H9 (cell line): ENCODE measurements at regions not wholly inside any gene's neighbourhood (a gene's known extent, or its start where the extent isn't known, plus 50 kb on each side); places are given as distances from the start of the nearest gene placed in this dataset.

Experiments used
- DNase-seq: peaks from one replicate; pipeline ENCODE4 v3.0.0-alpha.2; 2017
- H2AFZ ChIP-seq: one replicate; pipeline ENCODE4 v1.6.1; 2013; ENCODE audit warnings: mild to moderate bottlenecking, low read length, control low read depth, moderate library complexity
- H2AK5ac ChIP-seq: 2 replicates; pipeline ENCODE4 v1.6.1; 2013; ENCODE audit warnings: low read length, control low read depth, mixed read lengths; ENCODE audit not compliant: insufficient read length
- H2BK120ac ChIP-seq: one replicate; pipeline ENCODE4 v1.6.1; 2013; ENCODE audit warnings: low read depth, mild to moderate bottlenecking, low read length, control low read depth, inconsistent platforms; ENCODE audit not compliant: poor library complexity, severe bottlenecking
- H2BK12ac ChIP-seq: 2 replicates; pipeline ENCODE4 v1.6.1; 2013; ENCODE audit warnings: low read length, control low read depth, mixed read lengths, low read depth; ENCODE audit not compliant: insufficient read length
- H2BK15ac ChIP-seq: 2 replicates; pipeline ENCODE4 v1.6.1; 2013; ENCODE audit warnings: low read depth, low read length, control low read depth
- H2BK20ac ChIP-seq: one replicate; pipeline ENCODE4 v1.6.1; 2013; ENCODE audit warnings: low read depth, mild to moderate bottlenecking, low read length, control low read depth, inconsistent platforms; ENCODE audit not compliant: poor library complexity, severe bottlenecking
- H2BK5ac ChIP-seq: 2 replicates; pipeline ENCODE4 v1.6.1; 2013; ENCODE audit warnings: low read length, control low read depth, mixed read lengths; ENCODE audit not compliant: insufficient read length
- H3K14ac ChIP-seq: 2 replicates; pipeline ENCODE4 v1.6.1; 2013; ENCODE audit warnings: low read length, control low read depth; ENCODE audit not compliant: insufficient read depth
- H3K18ac ChIP-seq: 2 replicates; pipeline ENCODE4 v1.6.1; 2013; ENCODE audit warnings: low read depth, mild to moderate bottlenecking, mixed read lengths, low read length, control low read depth; ENCODE audit not compliant: insufficient read length
- H3K23ac ChIP-seq: 2 replicates; pipeline ENCODE4 v1.6.1; 2013; ENCODE audit warnings: low read length, control low read depth, mixed read lengths, low read depth; ENCODE audit not compliant: insufficient read length
- H3K23me2 ChIP-seq: 2 replicates; pipeline ENCODE4 v1.6.1; 2013; ENCODE audit warnings: low read depth, mild to moderate bottlenecking, mixed read lengths, low read length, control low read depth; ENCODE audit not compliant: insufficient read length, poor library complexity, severe bottlenecking
- H3K27ac ChIP-seq: 2 replicates; pipeline ENCODE4 v1.5.1; 2013; ENCODE audit warnings: low read length, control low read depth, mixed read lengths, low read depth; ENCODE audit not compliant: insufficient read length
- H3K27me3 ChIP-seq: 2 replicates; pipeline ENCODE4 v1.6.1; 2013; ENCODE audit warnings: low read length, control low read depth, inconsistent platforms; ENCODE audit not compliant: insufficient read depth
- H3K4ac ChIP-seq: 2 replicates; pipeline ENCODE4 v1.6.1; 2013; ENCODE audit warnings: low read depth, mild to moderate bottlenecking, control low read depth, inconsistent platforms, low read length, moderate library complexity
- H3K4me1 ChIP-seq: 2 replicates; pipeline ENCODE4 v1.6.1; 2013; ENCODE audit warnings: low read length, control low read depth, inconsistent platforms; ENCODE audit not compliant: insufficient read depth
- H3K4me2 ChIP-seq: 2 replicates; pipeline ENCODE4 v1.6.1; 2013; ENCODE audit warnings: low read length, control low read depth, mixed read lengths; ENCODE audit not compliant: insufficient read length, insufficient read depth
- H3K56ac ChIP-seq: 2 replicates; pipeline ENCODE4 v1.6.1; 2013; ENCODE audit warnings: low read depth, mild to moderate bottlenecking, mixed read lengths, low read length, control low read depth; ENCODE audit not compliant: insufficient read length
- H3K79me1 ChIP-seq: 2 replicates; pipeline ENCODE4 v1.6.1; 2013; ENCODE audit warnings: low read depth, mild to moderate bottlenecking, moderate library complexity, low read length, control low read depth, inconsistent platforms; ENCODE audit not compliant: insufficient read depth, poor library complexity, severe bottlenecking
- H3K79me2 ChIP-seq: 2 replicates; pipeline ENCODE4 v1.6.1; 2013; ENCODE audit warnings: low read length, control low read depth, inconsistent platforms; ENCODE audit not compliant: insufficient read depth
- H3K9ac ChIP-seq: 2 replicates; pipeline ENCODE4 v1.6.1; 2013; ENCODE audit warnings: low read length, control low read depth, mixed read lengths; ENCODE audit not compliant: insufficient read length; ENCODE audit errors: extremely low read depth
- H3K9me3 ChIP-seq: one replicate; pipeline ENCODE4 v1.6.1; 2013; ENCODE audit warnings: low read depth, low read length, inconsistent platforms; ENCODE audit not compliant: control insufficient read depth
- H3T11ph ChIP-seq: one replicate; pipeline ENCODE4 v1.6.1; 2013; ENCODE audit warnings: mild to moderate bottlenecking, low read length, control low read depth, inconsistent platforms
- H4K20me1 ChIP-seq: one replicate; pipeline ENCODE4 v1.6.1; 2013; ENCODE audit not compliant: control insufficient read depth, insufficient read length, insufficient read depth
- H4K5ac ChIP-seq: 2 replicates; pipeline ENCODE4 v1.6.1; 2013; ENCODE audit warnings: low read depth, mild to moderate bottlenecking, mixed read lengths, low read length, control low read depth; ENCODE audit not compliant: insufficient read length
- H4K8ac ChIP-seq: replicated peaks from 2 replicates; pipeline ENCODE4 v1.6.1; 2013; ENCODE audit warnings: low read length, control low read depth, mixed read lengths, low read depth; ENCODE audit not compliant: insufficient read length
- H4K91ac ChIP-seq: 2 replicates; pipeline ENCODE4 v1.6.1; 2013; ENCODE audit warnings: low read depth, mild to moderate bottlenecking, moderate library complexity, mixed read lengths, low read length, control low read depth; ENCODE audit not compliant: insufficient read length
- H3K27ac Mint-ChIP-seq, 3 experiments: 2 replicates in 2 of 3; 3 replicates in 1 of 3; pipeline ENCODE4 v1.8.0; 2020 to 2021; ENCODE audit warnings: mixed read lengths in 3 of 3, mild to moderate bottlenecking in 1 of 3, moderate library complexity in 1 of 3
- H3K27me3 Mint-ChIP-seq: 2 replicates; pipeline ENCODE4 v1.8.0; 2021; ENCODE audit warnings: low read depth, mild to moderate bottlenecking, moderate library complexity, mixed read lengths
- H3K36me3 Mint-ChIP-seq, 3 experiments: 2 replicates in 2 of 3; 3 replicates in 1 of 3; pipeline ENCODE4 v1.8.0; 2020 to 2021; ENCODE audit warnings: low read depth in 3 of 3, mixed read lengths in 3 of 3; ENCODE audit not compliant: insufficient read depth in 1 of 3
- H3K4me1 Mint-ChIP-seq, 2 experiments: 2 replicates each; pipeline ENCODE4 v1.8.0; 2020; ENCODE audit warnings: mixed read lengths in 2 of 2
- H3K4me3 Mint-ChIP-seq, 2 experiments: 2 replicates in 1 of 2; 3 replicates in 1 of 2; pipeline ENCODE4 v1.8.0; 2020 to 2021; ENCODE audit warnings: mild to moderate bottlenecking in 2 of 2, mixed read lengths in 2 of 2, moderate library complexity in 1 of 2
- H3K9me3 Mint-ChIP-seq, 2 experiments: 2 replicates in 1 of 2; 3 replicates in 1 of 2; pipeline ENCODE4 v1.8.0; 2020; ENCODE audit warnings: mild to moderate bottlenecking in 2 of 2, mixed read lengths in 2 of 2, moderate library complexity in 1 of 2
- whole genome bisulfite sequencing: extraction: QIAGEN DNeasy Blood & Tissue Kit; methylation state at CpG from one replicate; pipeline ENCODE4 v1.1.7; 2013; ENCODE audit warnings: missing lambda C conversion rate, low lambda C conversion rate, mixed read lengths; ENCODE audit not compliant: insufficient read length; ENCODE audit errors: extremely low coverage; 5-methylcytosine and 5-hydroxymethylcytosine counted together
- TF ChIP-seq, protein P1 (sequence below): fragments of 200-600 bp; sonication (generic); conservative IDR thresholded peaks from 3 replicates; pipeline ENCODE4 v1.8.0; 2021; ENCODE audit warnings: antibody characterized with exemption, mild to moderate bottlenecking

DNA sequence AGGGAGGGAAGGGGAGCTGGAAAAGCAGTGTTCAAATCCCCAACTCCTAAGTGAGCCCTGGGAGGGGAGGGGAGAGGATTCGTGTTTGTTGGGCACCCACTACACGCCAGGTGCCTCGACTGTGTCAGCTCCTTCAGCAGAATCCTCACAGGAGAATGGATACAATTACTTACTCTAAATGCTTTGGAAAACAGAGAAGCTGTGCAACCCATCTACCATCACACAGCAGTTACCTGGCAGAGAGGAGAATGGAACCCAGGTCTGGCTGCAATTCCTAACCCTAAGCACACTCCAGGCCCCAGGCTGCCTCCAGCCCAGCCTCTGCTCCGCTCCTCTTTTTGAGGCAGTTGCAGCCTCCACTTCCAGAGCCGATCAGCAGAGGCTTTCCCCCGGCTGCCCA, 86.4 kb upstream of the PTPN1 start:
- Mint-ChIP-seq H3K27me3 (peaks cover 5% of the 10 kb centered on the region), H3K4me3 (no peak overlapping the region), H3K4me1 (peaks cover 16% of the 10 kb centered on the region in 2 experiments), H3K27ac (no peak overlapping the region; a peak in 1 of 7 replicates), H3K36me3 (no peaks in the 10 kb centered on the region), H3K9me3 (peaks cover 3 to 7% of the 10 kb centered on the region in 2 experiments; a peak in 2 of 5 replicates)
- no peak overlapping the region for H3K9ac ChIP-seq
- H3K23ac ChIP-seq: no peak overlapping the region
- no peaks in the 10 kb centered on the region for H3K79me2 ChIP-seq
- H3K4ac ChIP-seq: no peak overlapping the region
- no peak overlapping the region for H2BK20ac ChIP-seq
- H3K27ac ChIP-seq: no peak overlapping the region
- H4K91ac ChIP-seq: no peak overlapping the region
- no peak overlapping the region for H2BK120ac ChIP-seq
- no peaks in the 10 kb centered on the region for H3K79me1 ChIP-seq
- H4K20me1 ChIP-seq: no peaks in the 10 kb centered on the region
- no peak overlapping the region for H2BK12ac ChIP-seq
- H3K9me3 ChIP-seq: no peaks in the 10 kb centered on the region
- H3K56ac ChIP-seq: no peak overlapping the region
- H3K18ac ChIP-seq: no peak overlapping the region
- H3K4me2 ChIP-seq: no peak overlapping the region
- TF ChIP-seq, protein P1, sequence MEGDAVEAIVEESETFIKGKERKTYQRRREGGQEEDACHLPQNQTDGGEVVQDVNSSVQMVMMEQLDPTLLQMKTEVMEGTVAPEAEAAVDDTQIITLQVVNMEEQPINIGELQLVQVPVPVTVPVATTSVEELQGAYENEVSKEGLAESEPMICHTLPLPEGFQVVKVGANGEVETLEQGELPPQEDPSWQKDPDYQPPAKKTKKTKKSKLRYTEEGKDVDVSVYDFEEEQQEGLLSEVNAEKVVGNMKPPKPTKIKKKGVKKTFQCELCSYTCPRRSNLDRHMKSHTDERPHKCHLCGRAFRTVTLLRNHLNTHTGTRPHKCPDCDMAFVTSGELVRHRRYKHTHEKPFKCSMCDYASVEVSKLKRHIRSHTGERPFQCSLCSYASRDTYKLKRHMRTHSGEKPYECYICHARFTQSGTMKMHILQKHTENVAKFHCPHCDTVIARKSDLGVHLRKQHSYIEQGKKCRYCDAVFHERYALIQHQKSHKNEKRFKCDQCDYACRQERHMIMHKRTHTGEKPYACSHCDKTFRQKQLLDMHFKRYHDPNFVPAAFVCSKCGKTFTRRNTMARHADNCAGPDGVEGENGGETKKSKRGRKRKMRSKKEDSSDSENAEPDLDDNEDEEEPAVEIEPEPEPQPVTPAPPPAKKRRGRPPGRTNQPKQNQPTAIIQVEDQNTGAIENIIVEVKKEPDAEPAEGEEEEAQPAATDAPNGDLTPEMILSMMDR: no peak
- H4K5ac ChIP-seq: no peak overlapping the region
- H3K14ac ChIP-seq: no peak overlapping the region
- no CpG with 5 or more reads among the region's 6 CpGs for WGBS
- H2BK15ac ChIP-seq: no peak overlapping the region
- H2BK5ac ChIP-seq: no peak overlapping the region
- no peak overlapping the region for H2AK5ac ChIP-seq
- H3K27me3 ChIP-seq: no peaks in the 10 kb centered on the region
- DNase-seq: no peak
- no peak overlapping the region for H2AFZ ChIP-seq
- no peak overlapping the region for H4K8ac ChIP-seq
- no peaks in the 10 kb centered on the region for H3K23me2 ChIP-seq
- no peaks in the 10 kb centered on the region for H3K4me1 ChIP-seq
- H3T11ph ChIP-seq: no peak overlapping the region
